Caco-2 (cell line): ENCODE measurements at regions not wholly inside any gene's neighbourhood (a gene's known extent, or its start where the extent isn't known, plus 50 kb on each side); places are given as distances from the start of the nearest gene placed in this dataset.
"Not testable (repeated sequence)": the region's sequence is repeated elsewhere in the genome, so short reads cannot be mapped to it uniquely, and the experiment has no call there.

ENCODE experiments used
- BruUV-seq: library from RNA; stranded (reverse); fragments of 400-500 nt; replicated peaks from 2 replicates; lab custom pipeline; 2021; lab: Mats Ljungman, UMichigan
- CTCF ChIA-PET: fragments of 300-600 bp; sonication (Branson Sonifier 250); formaldehyde crosslinking; loops from one replicate; lab custom pipeline; 2022; ENCODE audit warnings: antibody characterized with exemption; lab: Charles Lee
- POLR2A ChIA-PET: fragments of 300-600 bp; sonication (Branson Sonifier 250); formaldehyde crosslinking; loops from one replicate; lab custom pipeline; 2022; ENCODE audit warnings: antibody characterized with exemption; lab: Charles Lee
- DNase-seq, 2 experiments: peaks; one replicate each; pipeline versions ENCODE4 v3.0.0 to v3.0.0-alpha.2; 2020 to 2022
- H3K27me3 ChIP-seq: replicated peaks from 2 replicates; pipeline ENCODE4 v1.6.0; 2011; ENCODE audit warnings: low read length; ENCODE audit not compliant: control insufficient read depth, insufficient read depth
- H3K36me3 ChIP-seq: 2 replicates; pipeline ENCODE4 v1.5.1; 2011; ENCODE audit warnings: low read length; ENCODE audit not compliant: control insufficient read depth, insufficient read depth
- H3K4me1 ChIP-seq: fragments of 250-450 bp; sonication (Bioruptor Pico); 2 replicates; pipeline ENCODE4 v1.5.1; 2020; ENCODE audit warnings: mild to moderate bottlenecking
- H3K4me3 ChIP-seq: 2 replicates; pipeline ENCODE4 v1.5.1; 2011; ENCODE audit warnings: low read depth, mild to moderate bottlenecking, control low read depth, low read length
- H3K9me3 ChIP-seq: fragments of 250-450 bp; sonication (Bioruptor Pico); 2 replicates; pipeline ENCODE4 v1.5.1; 2020; ENCODE audit warnings: mild to moderate bottlenecking, moderate library complexity
- H3K27ac Mint-ChIP-seq: one replicate; pipeline ENCODE4 v1.8.0; 2022; ENCODE audit warnings: mixed read lengths; ENCODE audit not compliant: unreplicated experiment
- H3K27me3 Mint-ChIP-seq: one replicate; pipeline ENCODE4 v1.8.0; 2022; ENCODE audit warnings: mixed read lengths; ENCODE audit not compliant: insufficient read depth, unreplicated experiment
- H3K36me3 Mint-ChIP-seq: one replicate; pipeline ENCODE4 v1.8.0; 2022; ENCODE audit warnings: mild to moderate bottlenecking, mixed read lengths; ENCODE audit not compliant: insufficient read depth, unreplicated experiment
- H3K4me1 Mint-ChIP-seq: one replicate; pipeline ENCODE4 v1.8.0; 2022; ENCODE audit warnings: low read depth, mixed read lengths; ENCODE audit not compliant: unreplicated experiment
- H3K4me3 Mint-ChIP-seq: one replicate; pipeline ENCODE4 v1.8.0; 2022; ENCODE audit warnings: mild to moderate bottlenecking, moderate library complexity, mixed read lengths; ENCODE audit not compliant: unreplicated experiment
- H3K9me3 Mint-ChIP-seq: one replicate; pipeline ENCODE4 v1.8.0; 2022; ENCODE audit warnings: mixed read lengths; ENCODE audit not compliant: unreplicated experiment
- CTCF ChIP-seq, 2 experiments: fragments of 200-600 bp in 1 of 2; IDR thresholded peaks; 1 replicate in 1 of 2; 2 replicates in 1 of 2; pipeline versions ENCODE4 v1.5.1 to v1.8.0; 2011 to 2022; ENCODE audit warnings: antibody characterized with exemption in 1 of 2, control low read depth in 1 of 2, inconsistent platforms in 1 of 2, low read depth in 1 of 2, low read length in 1 of 2, mild to moderate bottlenecking in 1 of 2, moderate library complexity in 1 of 2; ENCODE audit not compliant: insufficient read depth in 1 of 2, severe bottlenecking in 1 of 2, unreplicated experiment in 1 of 2
- intact Hi-C: fragments of 100-400 bp; cut with micrococcal nuclease; formaldehyde crosslinking; loops from one replicate; pipeline ENCODE4 v1.10.0; 2022; ENCODE audit not compliant: unreplicated experiment

- no peaks in the 10 kb centered on the region for H3K27me3 Mint-ChIP-seq
- intact Hi-C loops, result no loop called here
- H3K4me3 Mint-ChIP-seq, result no peak overlapping the region
- H3K9me3 ChIP-seq, result no peaks in the 10 kb centered on the region
- H3K36me3 ChIP-seq, result no peaks in the 10 kb centered on the region
- ChIA-PET CTCF (no interaction called here), POLR2A (no interaction called here)
- BruUV-seq, result no TSS peak
- H3K27ac Mint-ChIP-seq, result no peak overlapping the region
- no peaks in the 10 kb centered on the region for H3K36me3 Mint-ChIP-seq
- H3K4me1 Mint-ChIP-seq, result peaks cover 5% of the 10 kb centered on the region
- no peak for TF ChIP-seq CTCF (IDR thresholded peaks at IDR 0.05; ENCODE audit: insufficient read depth in 1 of 2, low read depth in 1 of 2, low read length in 1 of 2, severe bottlenecking in 1 of 2, unreplicated experiment in 1 of 2)
- no peaks in the 10 kb centered on the region for H3K27me3 ChIP-seq
- no peak overlapping the region for H3K4me3 ChIP-seq
- H3K4me1 ChIP-seq, result peaks cover 16% of the 10 kb centered on the region
- H3K9me3 Mint-ChIP-seq, result no peaks in the 10 kb centered on the region
- DNase-seq, result no peak
Measured at GRCh38 chr12:78290606-78291345, 460.1 kb downstream of the NAV3 start.

- no TSS peak for BruUV-seq
- Mint-ChIP-seq H3K27me3 (no peaks in the 10 kb centered on the region), H3K27ac (no peak overlapping the region), H3K36me3 (no peaks in the 10 kb centered on the region), H3K4me1 (peaks cover 5% of the 10 kb centered on the region), H3K4me3 (no peak overlapping the region), H3K9me3 (no peaks in the 10 kb centered on the region)
- Histone ChIP-seq H3K27me3 (no peaks in the 10 kb centered on the region), H3K4me3 (no peak overlapping the region), H3K4me1 (peaks cover 16% of the 10 kb centered on the region), H3K36me3 (no peaks in the 10 kb centered on the region), H3K9me3 (no peaks in the 10 kb centered on the region)
- POLR2A ChIA-PET, result no interaction called here
- TF ChIP-seq CTCF (IDR thresholded peaks at IDR 0.05; ENCODE audit: insufficient read depth in 1 of 2, low read depth in 1 of 2, low read length in 1 of 2, severe bottlenecking in 1 of 2, unreplicated experiment in 1 of 2), result no peak
- intact Hi-C loops, result no loop called here
- peak; percentile 1 to 42 for DNase-seq
- CTCF ChIA-PET, result no interaction called here
Measured at GRCh38 chr12:78293059-78293686, 462.5 kb downstream of the NAV3 start.

DNA sequence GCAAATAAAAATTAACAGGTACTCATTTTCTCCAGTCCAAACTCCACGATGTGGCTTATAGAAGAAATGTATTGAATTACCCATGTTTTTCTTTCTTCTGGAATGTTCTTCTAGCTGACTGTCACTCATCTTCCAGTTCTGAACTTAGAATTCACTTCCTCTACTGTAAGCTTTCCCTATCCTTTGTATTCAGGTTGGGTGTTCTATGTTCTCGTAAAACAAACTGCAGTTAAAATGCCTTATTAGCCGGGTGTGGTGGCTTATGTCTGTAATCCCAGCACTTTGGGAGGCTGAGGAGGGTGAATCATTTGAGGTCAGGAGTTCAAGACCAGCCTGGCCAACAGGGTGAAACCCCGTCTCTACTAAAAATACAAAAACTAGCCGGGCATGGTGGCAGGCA lies 470.6 kb downstream of the NAV3 start:
- intact Hi-C loops, H3K27me3 ChIP-seq, H3K36me3 Mint-ChIP-seq, H3K36me3 ChIP-seq, H3K27me3 Mint-ChIP-seq, H3K4me3 Mint-ChIP-seq, CTCF ChIA-PET, H3K4me1 ChIP-seq, H3K9me3 ChIP-seq, DNase-seq, H3K27ac Mint-ChIP-seq, H3K4me3 ChIP-seq, H3K9me3 Mint-ChIP-seq, POLR2A ChIA-PET, H3K4me1 Mint-ChIP-seq, BruUV-seq: not testable (repeated sequence)
